ENCODE measurements at regions not wholly inside any gene's neighbourhood (a gene's known extent, or its start where the extent isn't known, plus 50 kb on each side); places are given as distances from the start of the nearest gene placed in this dataset.

DNA sequence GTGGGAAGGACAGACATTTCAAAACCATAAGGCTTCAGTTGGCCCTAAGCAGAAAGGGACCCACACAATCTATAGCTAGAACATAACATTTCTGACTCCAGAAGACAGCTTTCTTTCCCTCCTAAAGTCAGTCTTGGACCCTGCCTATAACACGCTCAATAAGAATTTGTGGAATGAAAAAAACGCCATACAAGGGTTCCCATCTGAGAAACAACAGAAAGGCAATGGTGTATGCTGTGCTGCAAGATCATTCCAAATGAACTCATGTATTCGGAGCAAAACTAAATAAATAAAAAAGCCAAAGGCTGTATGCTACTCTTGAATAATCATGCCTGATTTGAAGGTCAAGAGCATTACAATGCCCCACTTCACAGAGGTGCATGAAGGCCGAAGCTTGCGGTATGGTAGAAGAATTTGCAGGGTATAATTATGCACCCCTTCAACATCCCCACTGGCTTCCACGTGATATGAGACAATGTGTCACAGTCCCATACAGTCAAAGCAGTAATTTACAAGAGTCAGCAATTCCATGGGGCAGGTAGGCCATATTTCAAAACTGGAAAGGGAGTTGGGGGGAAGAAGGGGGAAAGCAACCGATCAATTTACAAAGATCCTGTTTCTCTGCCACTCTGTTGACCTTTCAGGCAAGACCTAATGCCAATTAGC, 61.4 kb upstream of the SLC14A2 start:
- DNase-seq (no peak), ATAC-seq (no peak)
- POLR2A ChIA-PET: no interaction called here
- H3K4me3 Mint-ChIP-seq: no peak overlapping the region
- H3K4me1 Mint-ChIP-seq: no peaks in the 10 kb centered on the region
- no peaks in the 10 kb centered on the region for H3K36me3 Mint-ChIP-seq
- H3K27ac Mint-ChIP-seq: no peak overlapping the region
- no peaks in the 10 kb centered on the region for H3K9me3 Mint-ChIP-seq
- peaks cover 0 to 12% (median 6%) of the 10 kb centered on the region in 5 donors for H3K27me3 Mint-ChIP-seq

DNA sequence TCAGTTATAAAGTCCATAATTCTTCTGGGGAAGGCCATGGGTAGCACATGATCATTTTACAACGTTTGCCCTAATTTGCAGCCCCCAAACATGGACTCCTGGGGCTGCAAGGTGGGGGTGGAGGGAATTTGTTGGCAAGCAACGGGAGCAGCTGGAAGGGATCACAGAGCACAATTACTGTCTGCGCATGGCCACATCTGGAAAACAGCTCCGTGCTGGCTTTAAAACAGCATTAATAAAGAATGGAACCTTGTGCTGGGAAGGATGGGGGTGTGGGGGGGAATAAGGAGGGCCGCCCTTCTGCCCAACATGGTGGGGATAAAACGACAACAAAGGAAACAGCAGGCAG, 60.9 kb upstream of the SLC14A2 start:
- no peak for DNase-seq
- Mint-ChIP-seq H3K9me3 (peaks cover 0 to 4% (median 0%) of the 10 kb centered on the region in 9 donors), H3K4me3 (no peak overlapping the region), H3K27ac (no peak overlapping the region), H3K36me3 (no peaks in the 10 kb centered on the region), H3K27me3 (peaks cover 2 to 16% (median 6%) of the 10 kb centered on the region in 5 donors), H3K4me1 (no peaks in the 10 kb centered on the region)
- POLR2A ChIA-PET: no interaction called here
- ATAC-seq: no peak

DNA sequence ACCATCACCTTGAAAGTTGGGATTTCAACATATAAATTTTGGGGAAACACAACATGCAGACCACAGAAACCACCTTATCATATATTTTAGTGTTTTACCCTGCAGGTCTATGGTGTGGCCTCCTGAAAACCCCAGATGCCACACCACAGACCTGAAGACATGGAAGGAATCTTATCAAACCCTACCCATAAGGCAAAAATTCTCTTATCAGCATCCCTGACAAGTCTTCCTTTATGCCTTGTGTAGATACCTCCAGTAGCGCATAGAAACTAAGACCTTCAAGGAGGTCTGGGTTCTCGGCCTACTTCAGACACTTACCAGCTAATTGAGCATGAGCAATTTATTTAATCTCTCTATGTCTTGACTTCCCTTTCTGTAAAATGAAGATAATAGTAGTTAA, 59.1 kb upstream of the SLC14A2 start:
- no peaks in the 10 kb centered on the region for H3K4me1 Mint-ChIP-seq
- no peak overlapping the region for H3K4me3 Mint-ChIP-seq
- H3K27me3 Mint-ChIP-seq: peaks cover 0 to 11% (median 3%) of the 10 kb centered on the region in 5 donors
- H3K9me3 Mint-ChIP-seq: peaks cover 0 to 4% (median 0%) of the 10 kb centered on the region in 9 donors
- no peak for DNase-seq
- POLR2A ChIA-PET: no interaction called here
- no peak overlapping the region for H3K27ac Mint-ChIP-seq
- ATAC-seq: no peak
- H3K36me3 Mint-ChIP-seq: no peaks in the 10 kb centered on the region

- no peaks in the 10 kb centered on the region for H3K4me1 Mint-ChIP-seq
- no peak for ATAC-seq
Observed at GRCh38 chr18:45557287-45557686, 58.0 kb upstream of the SLC14A2 start.

DNA sequence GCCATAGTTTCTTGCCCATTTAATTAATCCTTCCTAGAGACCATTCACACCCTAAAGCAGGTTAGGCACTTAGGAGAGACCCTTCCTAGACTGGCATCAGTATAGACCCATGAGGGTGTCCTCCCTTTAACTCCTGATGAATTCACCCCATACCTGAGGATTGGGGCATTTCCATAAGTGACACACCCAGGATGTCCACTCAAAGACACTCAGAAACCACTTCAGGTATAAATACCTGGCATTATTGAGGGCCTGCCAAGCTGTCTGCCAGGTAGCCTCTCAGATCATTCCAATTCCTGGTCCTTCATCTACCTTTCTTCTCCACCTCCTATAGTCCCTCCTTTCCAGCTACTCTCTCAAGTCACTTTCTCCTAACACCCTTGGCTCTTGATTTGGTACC, 57.5 kb upstream of the SLC14A2 start:
- no peak for DNase-seq
- H3K9me3 Mint-ChIP-seq: peaks cover 0 to 4% (median 0%) of the 10 kb centered on the region in 9 donors
- H3K27me3 Mint-ChIP-seq: peaks cover 0 to 7% (median 2%) of the 10 kb centered on the region in 5 donors
- no peak overlapping the region for H3K27ac Mint-ChIP-seq
- no peak for ATAC-seq
- no peak overlapping the region for H3K4me3 Mint-ChIP-seq
- H3K36me3 Mint-ChIP-seq: no peaks in the 10 kb centered on the region
- POLR2A ChIA-PET: no interaction called here
- H3K4me1 Mint-ChIP-seq: no peaks in the 10 kb centered on the region

More at GRCh38 chr18:45557287-45557686, 58.0 kb upstream of the SLC14A2 start:
- H3K4me3 Mint-ChIP-seq: no peak overlapping the region
- peaks cover 0 to 11% (median 2%) of the 10 kb centered on the region in 5 donors for H3K27me3 Mint-ChIP-seq
- DNase-seq: no peak
- H3K9me3 Mint-ChIP-seq: peaks cover 0 to 4% (median 0%) of the 10 kb centered on the region in 9 donors
- no peak overlapping the region for H3K27ac Mint-ChIP-seq
- no peaks in the 10 kb centered on the region for H3K36me3 Mint-ChIP-seq
- POLR2A ChIA-PET: no interaction called here

DNA sequence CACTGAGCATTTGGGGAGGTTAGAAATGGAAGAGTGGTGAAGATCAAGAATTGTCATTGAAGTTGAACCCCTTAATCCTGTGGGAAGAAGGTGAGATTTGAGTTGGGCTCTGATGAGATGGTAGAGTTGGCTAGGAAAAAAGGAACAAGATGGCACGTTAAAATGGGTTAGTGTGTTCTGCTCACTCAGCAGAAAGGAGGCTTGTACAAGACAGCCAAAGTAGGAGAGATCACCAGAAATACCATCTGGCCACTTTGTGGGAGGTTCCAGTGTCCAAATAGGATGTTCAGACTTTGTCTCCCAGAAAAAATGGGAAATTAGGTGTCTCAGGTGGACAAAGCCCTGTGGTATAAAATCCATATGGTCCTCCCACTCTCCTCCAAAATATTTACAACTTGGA, 56.0 kb upstream of the SLC14A2 start:
- ATAC-seq: no peak
- POLR2A ChIA-PET: no interaction called here
- H3K27me3 Mint-ChIP-seq: peaks cover 0 to 7% (median 2%) of the 10 kb centered on the region in 5 donors
- no peak overlapping the region for H3K4me3 Mint-ChIP-seq
- no peak for DNase-seq
- no peaks in the 10 kb centered on the region for H3K36me3 Mint-ChIP-seq
- no peak overlapping the region for H3K27ac Mint-ChIP-seq
- H3K9me3 Mint-ChIP-seq: peaks cover 0 to 4% (median 0%) of the 10 kb centered on the region in 9 donors
- H3K4me1 Mint-ChIP-seq: no peaks in the 10 kb centered on the region

- Mint-ChIP-seq H3K27ac (no peak overlapping the region), H3K27me3 (peaks cover 0 to 11% (median 3%) of the 10 kb centered on the region in 5 donors), H3K36me3 (no peaks in the 10 kb centered on the region), H3K4me1 (peaks cover 0 to 3% (median 0%) of the 10 kb centered on the region in 4 donors), H3K4me3 (no peak overlapping the region), H3K9me3 (peaks cover 0 to 4% (median 0%) of the 10 kb centered on the region in 9 donors)
- DNase-seq: no peak
- ATAC-seq: no peak
- POLR2A ChIA-PET: no interaction called here
Observed at GRCh38 chr18:45560870-45561269, 54.4 kb upstream of the SLC14A2 start.

DNA sequence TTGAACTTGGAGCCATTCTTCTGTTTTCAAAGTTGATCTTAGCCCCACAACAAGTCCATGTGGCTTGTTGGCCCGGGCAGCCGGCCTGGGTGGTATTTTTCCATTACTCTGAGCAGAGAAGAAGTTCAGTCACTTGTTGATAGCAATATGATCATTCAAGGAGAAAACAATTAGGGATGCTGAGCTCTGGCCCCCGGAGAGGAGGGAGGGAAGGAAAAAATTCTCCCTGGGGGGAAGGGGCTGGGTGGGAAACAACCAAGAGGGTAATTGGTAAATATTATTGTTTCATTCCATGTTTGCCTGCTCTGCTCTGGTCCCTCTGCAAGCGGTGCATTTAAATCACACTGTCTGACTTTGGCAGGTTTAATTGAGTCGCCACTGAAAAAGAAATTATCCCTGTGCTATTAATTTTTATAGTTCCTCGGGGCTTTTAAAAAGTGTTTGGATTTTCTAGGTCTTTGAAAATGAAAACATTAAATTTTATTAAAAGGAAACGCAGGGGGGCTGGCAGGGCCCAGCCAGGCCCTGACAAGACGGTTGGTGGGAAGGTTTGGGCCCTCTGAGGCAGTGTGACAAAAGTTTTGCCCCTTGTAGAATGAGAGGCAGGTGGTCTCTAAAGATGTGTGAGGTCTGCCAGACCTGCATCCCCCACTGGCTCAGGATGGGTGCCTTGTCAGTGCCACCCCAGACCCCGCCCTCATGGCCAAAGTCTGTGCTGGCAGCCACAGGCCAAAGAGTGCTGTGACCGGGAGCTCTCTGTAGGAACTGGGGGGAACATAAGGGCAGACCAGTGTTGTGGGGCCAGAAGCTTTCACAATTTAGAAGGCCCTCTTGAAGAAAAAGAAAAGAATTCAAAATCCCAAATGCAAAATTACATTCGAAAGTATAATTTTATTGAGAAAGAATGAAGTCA, 52.5 kb upstream of the SLC14A2 start:
- H3K4me1 Mint-ChIP-seq: peaks cover 0 to 3% (median 0%) of the 10 kb centered on the region in 4 donors
- H3K27me3 Mint-ChIP-seq: peaks cover 0 to 11% (median 3%) of the 10 kb centered on the region in 5 donors
- no peak overlapping the region for H3K4me3 Mint-ChIP-seq
- DNase-seq (no peak), ATAC-seq (no peak)
- POLR2A ChIA-PET: no interaction called here
- no peak overlapping the region for H3K27ac Mint-ChIP-seq
- H3K9me3 Mint-ChIP-seq: peaks cover 0 to 4% (median 0%) of the 10 kb centered on the region in 9 donors
- H3K36me3 Mint-ChIP-seq: no peaks in the 10 kb centered on the region

- H3K36me3 Mint-ChIP-seq: peaks cover 0 to 8% (median 0%) of the 10 kb centered on the region in 3 donors
Observed at GRCh38 chr18:45565280-45565970, 49.9 kb upstream of the SLC14A2 start.

More at GRCh38 chr18:45565280-45565970, 49.9 kb upstream of the SLC14A2 start:
- Mint-ChIP-seq H3K4me1 (peaks cover 0 to 3% (median 0%) of the 10 kb centered on the region in 4 donors), H3K9me3 (peaks cover 0 to 7% (median 0%) of the 10 kb centered on the region in 9 donors), H3K4me3 (no peak overlapping the region), H3K27ac (no peak overlapping the region), H3K27me3 (peaks cover 0 to 7% (median 5%) of the 10 kb centered on the region in 5 donors)
- POLR2A ChIA-PET: no interaction called here
- no peak for DNase-seq
- no peak for ATAC-seq

Measured in naive thymus-derived CD8-positive, alpha-beta T cell (primary cell).